IMR-90 (cell line): ENCODE measurements at regions not wholly inside any gene's neighbourhood (a gene's known extent, or its start where the extent isn't known, plus 50 kb on each side); places are given as distances from the start of the nearest gene placed in this dataset.

Experiments used
- CEBPB ChIP-seq: IDR thresholded peaks from 2 replicates; pipeline ENCODE4 v1.6.1; 2012; ENCODE audit warnings: low read depth, low read length, improper control_type of control experiment
- POLR2A ChIP-seq: IDR thresholded peaks from 2 replicates; pipeline ENCODE4 v1.6.1; 2012; ENCODE audit warnings: mild to moderate bottlenecking, low read depth, low read length
- RAD21 ChIP-seq: IDR thresholded peaks from 2 replicates; pipeline ENCODE4 v1.6.1; 2012; ENCODE audit warnings: low read length, improper control_type of control experiment
- RFX5 ChIP-seq: IDR thresholded peaks from 2 replicates; pipeline ENCODE4 v1.8.0; 2012; ENCODE audit warnings: low read depth, mild to moderate bottlenecking, low read length, moderate library complexity
- SMC3 ChIP-seq: fragments of 150-350 bp; IDR thresholded peaks from 2 replicates; pipeline ENCODE4 v1.6.1; 2016; ENCODE audit warnings: low read depth, mild to moderate bottlenecking, antibody characterized with exemption, low read length, moderate library complexity
- TF ChIP-seq, protein P1 (sequence below): conservative IDR thresholded peaks from 2 replicates; pipeline ENCODE4 v1.5.1; 2012; ENCODE audit warnings: mild to moderate bottlenecking, low read depth, low read length, improper control_type of control experiment
- TF ChIP-seq, protein P2 (sequence below): fragments of 150-350 bp; IDR thresholded peaks from 2 replicates; pipeline ENCODE4 v1.6.1; 2016; ENCODE audit warnings: low read depth, mild to moderate bottlenecking, low read length, moderate library complexity, borderline replicate concordance
- TF ChIP-seq, protein P3 (sequence below): fragments of 150-350 bp; IDR thresholded peaks from 2 replicates; pipeline ENCODE4 v1.6.1; 2017; ENCODE audit warnings: mild to moderate bottlenecking, antibody characterized with exemption, low read length, low read depth

DNA sequence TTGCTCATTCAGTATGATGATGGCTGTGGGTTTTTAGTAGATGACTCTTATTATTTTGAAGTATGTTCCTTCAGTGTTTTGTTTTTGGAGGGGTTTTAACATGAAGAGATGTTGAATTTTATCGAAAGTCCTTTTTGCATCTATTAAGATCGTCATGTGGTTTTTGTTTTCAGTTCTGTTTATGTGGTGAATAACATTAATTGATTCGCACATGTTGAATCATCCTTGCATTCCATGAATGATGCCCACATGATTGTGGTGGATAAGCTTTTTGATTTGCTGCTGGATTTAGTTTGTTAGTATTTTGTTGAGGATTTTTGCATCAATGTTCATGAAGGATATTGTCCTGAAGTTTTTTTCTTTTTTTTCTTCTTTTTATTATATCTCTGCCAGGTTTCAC, 347.4 kb upstream of the EPHA5 start:
- TF ChIP-seq, protein P1, sequence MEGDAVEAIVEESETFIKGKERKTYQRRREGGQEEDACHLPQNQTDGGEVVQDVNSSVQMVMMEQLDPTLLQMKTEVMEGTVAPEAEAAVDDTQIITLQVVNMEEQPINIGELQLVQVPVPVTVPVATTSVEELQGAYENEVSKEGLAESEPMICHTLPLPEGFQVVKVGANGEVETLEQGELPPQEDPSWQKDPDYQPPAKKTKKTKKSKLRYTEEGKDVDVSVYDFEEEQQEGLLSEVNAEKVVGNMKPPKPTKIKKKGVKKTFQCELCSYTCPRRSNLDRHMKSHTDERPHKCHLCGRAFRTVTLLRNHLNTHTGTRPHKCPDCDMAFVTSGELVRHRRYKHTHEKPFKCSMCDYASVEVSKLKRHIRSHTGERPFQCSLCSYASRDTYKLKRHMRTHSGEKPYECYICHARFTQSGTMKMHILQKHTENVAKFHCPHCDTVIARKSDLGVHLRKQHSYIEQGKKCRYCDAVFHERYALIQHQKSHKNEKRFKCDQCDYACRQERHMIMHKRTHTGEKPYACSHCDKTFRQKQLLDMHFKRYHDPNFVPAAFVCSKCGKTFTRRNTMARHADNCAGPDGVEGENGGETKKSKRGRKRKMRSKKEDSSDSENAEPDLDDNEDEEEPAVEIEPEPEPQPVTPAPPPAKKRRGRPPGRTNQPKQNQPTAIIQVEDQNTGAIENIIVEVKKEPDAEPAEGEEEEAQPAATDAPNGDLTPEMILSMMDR, result no peak
- TF ChIP-seq RAD21 (no peak), SMC3 (no peak), RFX5 (no peak), POLR2A (no peak), CEBPB (no peak)
- TF ChIP-seq, protein P2, sequence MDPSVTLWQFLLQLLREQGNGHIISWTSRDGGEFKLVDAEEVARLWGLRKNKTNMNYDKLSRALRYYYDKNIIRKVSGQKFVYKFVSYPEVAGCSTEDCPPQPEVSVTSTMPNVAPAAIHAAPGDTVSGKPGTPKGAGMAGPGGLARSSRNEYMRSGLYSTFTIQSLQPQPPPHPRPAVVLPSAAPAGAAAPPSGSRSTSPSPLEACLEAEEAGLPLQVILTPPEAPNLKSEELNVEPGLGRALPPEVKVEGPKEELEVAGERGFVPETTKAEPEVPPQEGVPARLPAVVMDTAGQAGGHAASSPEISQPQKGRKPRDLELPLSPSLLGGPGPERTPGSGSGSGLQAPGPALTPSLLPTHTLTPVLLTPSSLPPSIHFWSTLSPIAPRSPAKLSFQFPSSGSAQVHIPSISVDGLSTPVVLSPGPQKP, result no peak
- TF ChIP-seq, protein P3, sequence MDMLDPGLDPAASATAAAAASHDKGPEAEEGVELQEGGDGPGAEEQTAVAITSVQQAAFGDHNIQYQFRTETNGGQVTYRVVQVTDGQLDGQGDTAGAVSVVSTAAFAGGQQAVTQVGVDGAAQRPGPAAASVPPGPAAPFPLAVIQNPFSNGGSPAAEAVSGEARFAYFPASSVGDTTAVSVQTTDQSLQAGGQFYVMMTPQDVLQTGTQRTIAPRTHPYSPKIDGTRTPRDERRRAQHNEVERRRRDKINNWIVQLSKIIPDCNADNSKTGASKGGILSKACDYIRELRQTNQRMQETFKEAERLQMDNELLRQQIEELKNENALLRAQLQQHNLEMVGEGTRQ, result no peak
